ENCODE measurements at regions not wholly inside any gene's neighbourhood (a gene's known extent, or its start where the extent isn't known, plus 50 kb on each side); places are given as distances from the start of the nearest gene placed in this dataset.

DNA sequence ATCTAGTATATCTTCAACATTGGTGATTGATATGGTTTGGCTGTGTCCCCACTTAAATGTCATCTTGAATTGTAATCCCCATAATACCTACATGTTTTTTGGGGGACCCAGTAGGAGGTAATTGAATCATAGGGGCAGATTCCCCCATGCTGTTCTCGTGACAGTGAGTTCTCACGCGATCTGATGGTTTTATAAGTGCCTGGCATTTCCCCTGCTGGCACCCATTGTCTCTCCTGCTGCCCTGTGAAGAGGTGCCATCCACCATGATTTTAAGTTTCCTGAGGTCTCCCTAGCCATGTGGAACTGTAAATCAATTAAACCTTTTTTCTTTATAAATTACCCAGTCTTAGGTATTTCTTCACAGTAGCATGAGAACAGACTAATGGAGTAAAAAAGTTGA is 1094.6 kb downstream of the ROBO2 start:
- in situ Hi-C loops (cut with MboI; ENCODE audit: low pct_unique_long_range_greater_than_20kb, low sequenced_read_pairs, unreplicated experiment): no loop called here
- no peak for DNase-seq (ENCODE audit: low spot score)
- TF ChIP-seq, protein P1, sequence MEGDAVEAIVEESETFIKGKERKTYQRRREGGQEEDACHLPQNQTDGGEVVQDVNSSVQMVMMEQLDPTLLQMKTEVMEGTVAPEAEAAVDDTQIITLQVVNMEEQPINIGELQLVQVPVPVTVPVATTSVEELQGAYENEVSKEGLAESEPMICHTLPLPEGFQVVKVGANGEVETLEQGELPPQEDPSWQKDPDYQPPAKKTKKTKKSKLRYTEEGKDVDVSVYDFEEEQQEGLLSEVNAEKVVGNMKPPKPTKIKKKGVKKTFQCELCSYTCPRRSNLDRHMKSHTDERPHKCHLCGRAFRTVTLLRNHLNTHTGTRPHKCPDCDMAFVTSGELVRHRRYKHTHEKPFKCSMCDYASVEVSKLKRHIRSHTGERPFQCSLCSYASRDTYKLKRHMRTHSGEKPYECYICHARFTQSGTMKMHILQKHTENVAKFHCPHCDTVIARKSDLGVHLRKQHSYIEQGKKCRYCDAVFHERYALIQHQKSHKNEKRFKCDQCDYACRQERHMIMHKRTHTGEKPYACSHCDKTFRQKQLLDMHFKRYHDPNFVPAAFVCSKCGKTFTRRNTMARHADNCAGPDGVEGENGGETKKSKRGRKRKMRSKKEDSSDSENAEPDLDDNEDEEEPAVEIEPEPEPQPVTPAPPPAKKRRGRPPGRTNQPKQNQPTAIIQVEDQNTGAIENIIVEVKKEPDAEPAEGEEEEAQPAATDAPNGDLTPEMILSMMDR (IDR thresholded peaks at IDR 0.05; ENCODE audit: extremely low read depth, insufficient read depth, missing control alignments): no peak

GRCh38 chr3:78139166-78139565 is 1099.3 kb downstream of the ROBO2 start:
- TF ChIP-seq, protein P1 (IDR thresholded peaks at IDR 0.05; ENCODE audit: extremely low read depth, insufficient read depth, missing control alignments): no peak
- in situ Hi-C loops (cut with MboI; ENCODE audit: low pct_unique_long_range_greater_than_20kb, low sequenced_read_pairs, unreplicated experiment): no loop called here
- DNase-seq (ENCODE audit: low spot score): no peak

GRCh38 chr3:78140274-78140673 is 1100.4 kb downstream of the ROBO2 start:
- in situ Hi-C loops (cut with MboI; ENCODE audit: low pct_unique_long_range_greater_than_20kb, low sequenced_read_pairs, unreplicated experiment): no loop called here
- DNase-seq (ENCODE audit: low spot score): no peak
- TF ChIP-seq, protein P1 (IDR thresholded peaks at IDR 0.05; ENCODE audit: extremely low read depth, insufficient read depth, missing control alignments): no peak

GRCh38 chr3:78140866-78141265 is 1101.0 kb downstream of the ROBO2 start:
- in situ Hi-C loops (cut with MboI; ENCODE audit: low pct_unique_long_range_greater_than_20kb, low sequenced_read_pairs, unreplicated experiment): no loop called here
- TF ChIP-seq, protein P1 (IDR thresholded peaks at IDR 0.05; ENCODE audit: extremely low read depth, insufficient read depth, missing control alignments): no peak
- no peak for DNase-seq (ENCODE audit: low spot score)

DNA sequence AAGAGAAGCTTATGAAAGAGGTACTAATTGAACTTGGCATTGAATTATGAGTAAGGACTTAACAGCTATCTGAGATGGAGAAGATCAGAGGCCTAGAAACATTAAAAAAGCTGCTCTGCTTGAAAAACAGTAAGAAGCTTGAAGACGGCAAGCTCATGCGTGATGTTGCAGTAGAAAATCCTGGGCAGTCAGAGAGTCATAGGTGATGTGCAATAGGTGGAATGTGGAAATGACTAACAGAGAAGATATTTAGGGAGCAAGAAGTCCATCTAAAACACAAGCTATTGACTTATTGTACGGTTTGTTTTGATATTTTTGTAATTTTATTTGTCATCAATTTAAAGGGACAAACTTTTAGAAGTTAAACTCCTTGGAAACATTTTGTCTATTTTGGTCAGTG is 1101.4 kb downstream of the ROBO2 start:
- no peak for DNase-seq (ENCODE audit: low spot score)
- in situ Hi-C loops (cut with MboI; ENCODE audit: low pct_unique_long_range_greater_than_20kb, low sequenced_read_pairs, unreplicated experiment): no loop called here
- TF ChIP-seq, protein P1 (IDR thresholded peaks at IDR 0.05; ENCODE audit: extremely low read depth, insufficient read depth, missing control alignments): no peak

DNA sequence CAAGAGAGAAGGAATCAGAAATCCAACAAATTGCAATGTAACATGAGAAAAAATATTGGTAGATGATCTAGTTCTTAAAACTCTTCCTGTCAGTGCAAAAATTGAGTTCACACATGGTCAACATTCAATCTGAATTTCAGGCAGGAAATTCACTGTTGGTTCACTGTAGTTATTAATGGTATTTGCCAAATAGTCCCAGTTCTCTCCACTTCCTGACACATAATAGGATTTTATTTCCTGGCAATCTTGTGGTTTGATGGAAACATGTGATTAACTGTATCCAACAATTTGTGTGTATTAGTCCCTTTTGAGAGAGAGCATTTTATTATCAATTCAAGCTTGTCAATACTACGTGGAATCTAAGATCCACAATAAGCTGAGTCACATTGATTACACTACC is 1103.1 kb downstream of the ROBO2 start:
- in situ Hi-C loops (cut with MboI; ENCODE audit: low pct_unique_long_range_greater_than_20kb, low sequenced_read_pairs, unreplicated experiment): no loop called here
- no peak for DNase-seq (ENCODE audit: low spot score)
- TF ChIP-seq, protein P1 (IDR thresholded peaks at IDR 0.05; ENCODE audit: extremely low read depth, insufficient read depth, missing control alignments): no peak
